ENCODE measurements at regions not wholly inside any gene's neighbourhood (a gene's known extent, or its start where the extent isn't known, plus 50 kb on each side); places are given as distances from the start of the nearest gene placed in this dataset.

DNA sequence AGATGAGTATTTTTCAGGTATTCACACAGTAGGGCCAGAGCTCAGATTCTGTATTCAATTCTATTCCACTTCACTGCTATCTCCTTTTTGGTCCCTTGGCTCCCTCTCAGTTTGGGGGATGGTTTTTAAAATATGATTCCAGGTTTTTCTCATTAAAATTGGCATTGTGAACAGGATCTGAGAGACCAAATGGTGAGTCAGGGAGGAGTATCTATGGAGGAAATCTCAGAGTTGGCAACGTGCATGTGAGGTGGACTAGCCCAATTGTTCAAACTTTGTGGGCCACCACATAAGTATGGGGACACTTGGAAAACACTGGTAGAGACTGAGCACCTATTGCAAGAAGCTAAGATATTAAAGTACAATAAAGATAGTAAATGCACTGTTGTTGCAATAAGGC lies 53.9 kb upstream of the TTC14 start:
- TF ChIP-seq TAF1 (IDR thresholded peaks at IDR 0.05; ENCODE audit: low read depth) (no peak), CEBPB (IDR thresholded peaks at IDR 0.05) (no peak), EGR1 (IDR thresholded peaks at IDR 0.05) (no peak), CREB1 (IDR thresholded peaks at IDR 0.05; ENCODE audit: low read depth) (no peak), RAD21 (IDR thresholded peaks at IDR 0.05; ENCODE audit: low read depth) (no peak), YY1 (IDR thresholded peaks at IDR 0.05; ENCODE audit: low read depth) (no peak), ZBTB7A (IDR thresholded peaks at IDR 0.05; ENCODE audit: low read depth) (no peak), TCF12 (IDR thresholded peaks at IDR 0.05; ENCODE audit: low read depth) (no peak), EP300 (IDR thresholded peaks at IDR 0.05; ENCODE audit: borderline replicate concordance) (no peak), TEAD4 (IDR thresholded peaks at IDR 0.05) (no peak), FOXM1 (IDR thresholded peaks at IDR 0.05; ENCODE audit: borderline replicate concordance, low read depth) (no peak)
- TF ChIP-seq, protein P1, sequence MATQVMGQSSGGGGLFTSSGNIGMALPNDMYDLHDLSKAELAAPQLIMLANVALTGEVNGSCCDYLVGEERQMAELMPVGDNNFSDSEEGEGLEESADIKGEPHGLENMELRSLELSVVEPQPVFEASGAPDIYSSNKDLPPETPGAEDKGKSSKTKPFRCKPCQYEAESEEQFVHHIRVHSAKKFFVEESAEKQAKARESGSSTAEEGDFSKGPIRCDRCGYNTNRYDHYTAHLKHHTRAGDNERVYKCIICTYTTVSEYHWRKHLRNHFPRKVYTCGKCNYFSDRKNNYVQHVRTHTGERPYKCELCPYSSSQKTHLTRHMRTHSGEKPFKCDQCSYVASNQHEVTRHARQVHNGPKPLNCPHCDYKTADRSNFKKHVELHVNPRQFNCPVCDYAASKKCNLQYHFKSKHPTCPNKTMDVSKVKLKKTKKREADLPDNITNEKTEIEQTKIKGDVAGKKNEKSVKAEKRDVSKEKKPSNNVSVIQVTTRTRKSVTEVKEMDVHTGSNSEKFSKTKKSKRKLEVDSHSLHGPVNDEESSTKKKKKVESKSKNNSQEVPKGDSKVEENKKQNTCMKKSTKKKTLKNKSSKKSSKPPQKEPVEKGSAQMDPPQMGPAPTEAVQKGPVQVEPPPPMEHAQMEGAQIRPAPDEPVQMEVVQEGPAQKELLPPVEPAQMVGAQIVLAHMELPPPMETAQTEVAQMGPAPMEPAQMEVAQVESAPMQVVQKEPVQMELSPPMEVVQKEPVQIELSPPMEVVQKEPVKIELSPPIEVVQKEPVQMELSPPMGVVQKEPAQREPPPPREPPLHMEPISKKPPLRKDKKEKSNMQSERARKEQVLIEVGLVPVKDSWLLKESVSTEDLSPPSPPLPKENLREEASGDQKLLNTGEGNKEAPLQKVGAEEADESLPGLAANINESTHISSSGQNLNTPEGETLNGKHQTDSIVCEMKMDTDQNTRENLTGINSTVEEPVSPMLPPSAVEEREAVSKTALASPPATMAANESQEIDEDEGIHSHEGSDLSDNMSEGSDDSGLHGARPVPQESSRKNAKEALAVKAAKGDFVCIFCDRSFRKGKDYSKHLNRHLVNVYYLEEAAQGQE (IDR thresholded peaks at IDR 0.05; ENCODE audit: low read depth): no peak

Measured in Ishikawa (cell line).